GM18507 (cell line): ENCODE measurements at regions not wholly inside any gene's neighbourhood (a gene's known extent, or its start where the extent isn't known, plus 50 kb on each side); places are given as distances from the start of the nearest gene placed in this dataset.
"Not testable (repeated sequence)": the region's sequence is repeated elsewhere in the genome, so short reads cannot be mapped to it uniquely, and the experiment has no call there.

ENCODE experiments used
- DNase-seq: peaks from one replicate; pipeline ENCODE4 v3.0.0; 2011; ENCODE audit warnings: low read depth; ENCODE audit not compliant: insufficient read length; ENCODE audit errors: extremely low spot score
- FAIRE-seq: peaks from 2 replicates; lab custom pipeline; 2011; peaks lifted over from hg19 to GRCh38; lab: Jason Lieb, UNC

DNA sequence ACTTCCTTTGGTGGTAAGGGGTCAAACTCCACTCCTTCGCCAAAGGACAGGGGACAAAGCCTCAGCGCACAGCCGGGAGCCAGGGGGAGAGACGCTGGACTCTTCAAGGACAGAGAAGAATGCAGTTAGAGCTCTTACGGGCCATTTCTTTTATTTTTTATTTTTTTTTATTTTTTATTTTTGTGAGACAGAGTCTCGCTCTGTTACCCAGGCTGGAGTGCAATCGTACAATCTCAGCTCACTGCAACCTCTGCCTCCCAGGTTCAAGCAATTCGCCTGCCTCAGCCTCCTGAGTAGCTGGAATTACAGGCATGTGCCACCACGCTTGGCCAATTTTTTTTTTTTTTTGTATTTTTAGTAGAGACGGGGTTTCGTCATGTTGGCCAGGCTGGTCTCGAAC lies 93.2 kb upstream of the RPH3AL start, which contains the start of gene RFLNB:
RFLNB (minus strand) TSS at position 101 of the 400 bp plus-strand sequence.
- DNase-seq, FAIRE-seq: not testable (repeated sequence)

DNA sequence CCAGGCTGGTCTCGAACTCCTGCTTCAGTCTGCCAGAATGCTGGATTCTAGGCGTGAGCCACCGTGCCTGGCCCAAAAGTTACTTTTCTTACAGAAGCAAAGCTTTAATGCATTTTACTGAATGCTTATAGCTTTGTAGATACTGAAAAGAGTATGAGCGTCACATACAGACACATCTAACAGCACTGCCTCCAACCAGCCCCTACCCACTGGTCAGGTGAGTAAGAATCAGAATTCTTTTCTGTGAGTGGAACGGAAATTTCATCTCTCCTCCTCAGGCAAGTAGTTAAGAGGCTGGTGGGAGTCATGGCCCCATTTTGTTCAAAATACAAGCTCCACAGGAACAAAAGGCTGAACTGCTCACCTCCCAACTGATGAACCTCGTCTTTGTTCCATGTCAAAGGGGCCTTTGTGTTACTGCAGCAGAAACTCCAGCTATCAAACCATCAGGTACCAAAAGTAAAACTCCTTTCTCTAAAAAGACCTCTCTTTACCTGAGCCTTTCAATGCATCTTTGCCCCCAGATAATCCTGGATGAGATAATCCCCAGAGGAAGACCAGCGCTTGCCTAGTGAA lies 92.4 kb upstream of the RPH3AL start:
- DNase-seq = no peak
- FAIRE-seq = no peak

DNA sequence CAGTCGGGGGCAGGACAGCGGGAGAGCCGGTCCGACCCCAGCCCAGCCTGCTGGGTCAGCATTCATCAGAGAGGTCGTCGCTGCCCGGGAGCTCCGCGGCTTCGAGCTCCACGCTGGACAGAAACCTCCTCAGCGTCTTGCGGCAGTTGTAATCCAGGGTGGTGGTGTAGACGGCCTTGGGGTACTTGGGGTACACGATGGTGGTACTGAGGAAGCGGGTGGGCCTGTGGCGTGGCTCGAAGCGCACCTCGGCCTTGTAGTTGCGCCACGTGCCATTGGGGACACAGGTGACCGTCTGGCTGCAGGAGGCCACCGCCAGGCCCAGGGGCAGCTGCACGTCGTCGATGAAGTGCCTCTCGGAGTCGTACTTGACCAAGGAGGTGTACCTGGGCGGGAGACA lies 90.5 kb upstream of the RPH3AL start:
- DNase-seq (no peak), FAIRE-seq (no peak)

DNA sequence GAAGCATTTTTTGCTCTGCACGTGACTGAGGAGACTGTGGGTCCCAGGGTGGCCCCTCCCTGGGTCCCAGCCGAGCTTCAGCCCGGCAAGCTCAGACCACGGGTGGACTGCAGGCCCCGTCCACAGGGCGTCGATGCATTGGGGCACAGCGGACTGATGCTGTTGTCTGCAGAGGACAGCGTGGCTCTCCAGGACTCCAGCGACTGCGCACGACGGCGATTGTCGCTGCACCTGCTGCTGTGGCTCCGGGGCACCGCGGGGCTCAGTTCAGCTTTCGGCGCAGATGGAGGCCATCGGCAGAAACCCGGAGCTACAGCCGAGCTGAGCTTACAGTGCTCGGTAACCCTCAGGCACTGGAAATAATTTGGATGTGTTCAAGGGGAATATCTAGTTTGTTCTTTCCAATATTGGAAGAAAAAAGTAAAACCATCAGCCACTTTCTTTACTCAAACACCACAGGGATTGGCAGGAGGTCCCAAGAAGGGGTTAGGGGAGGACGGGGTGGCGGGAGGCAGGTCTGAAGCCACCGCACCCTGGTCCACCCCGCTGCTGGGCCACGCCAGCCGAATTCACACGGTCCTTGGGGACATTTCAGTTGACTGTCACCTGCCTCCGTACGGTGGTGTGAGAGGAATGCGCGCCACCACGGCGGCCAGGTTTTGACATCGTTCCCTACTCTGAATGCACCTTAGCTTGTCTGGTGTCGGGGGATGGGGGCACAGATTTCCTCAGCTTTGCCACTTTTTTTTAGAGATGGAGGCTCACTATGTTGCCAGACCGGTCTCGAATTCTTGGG lies 88.7 kb upstream of the RPH3AL start:
- FAIRE-seq = no peak
- DNase-seq = no peak

DNA sequence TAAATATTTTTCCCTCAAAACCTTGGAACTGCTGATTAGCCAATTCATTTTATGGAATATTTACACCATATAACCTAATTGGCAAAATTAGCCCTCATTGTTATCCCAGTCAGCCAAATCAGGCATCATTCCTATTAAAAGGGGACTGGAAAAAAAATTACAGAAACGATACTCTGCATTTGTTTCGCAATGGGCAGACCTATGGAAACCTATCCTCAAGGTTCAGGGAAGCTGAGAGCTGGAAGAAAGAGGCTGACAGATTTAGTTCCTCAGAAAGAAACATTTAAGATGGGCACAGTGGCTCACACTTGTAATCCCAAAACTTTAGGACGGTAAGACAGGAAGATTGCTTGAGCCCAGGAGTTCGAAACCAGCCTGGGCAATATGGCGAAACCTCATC lies 85.6 kb upstream of the RPH3AL start:
- FAIRE-seq = no peak
- no peak for DNase-seq

DNA sequence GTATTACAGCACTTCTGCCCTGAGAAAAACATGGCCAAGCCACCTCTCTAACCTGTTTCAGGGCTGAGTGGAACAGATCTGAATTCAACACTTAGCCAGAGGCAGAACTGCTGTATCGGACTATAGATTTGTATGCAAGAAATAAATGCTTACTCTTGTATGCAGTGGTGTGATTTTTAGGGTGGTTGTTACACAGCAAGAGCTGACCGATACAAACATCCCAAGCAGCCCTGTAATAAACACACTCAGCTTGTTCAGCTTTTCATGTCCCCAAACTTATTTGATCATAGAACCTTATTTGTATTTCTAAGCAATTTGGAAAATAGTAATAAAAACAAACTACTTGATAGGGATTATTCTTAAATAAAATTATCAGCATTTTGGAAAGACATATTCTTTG lies 84.9 kb upstream of the RPH3AL start:
- DNase-seq = no peak
- no peak for FAIRE-seq

DNA sequence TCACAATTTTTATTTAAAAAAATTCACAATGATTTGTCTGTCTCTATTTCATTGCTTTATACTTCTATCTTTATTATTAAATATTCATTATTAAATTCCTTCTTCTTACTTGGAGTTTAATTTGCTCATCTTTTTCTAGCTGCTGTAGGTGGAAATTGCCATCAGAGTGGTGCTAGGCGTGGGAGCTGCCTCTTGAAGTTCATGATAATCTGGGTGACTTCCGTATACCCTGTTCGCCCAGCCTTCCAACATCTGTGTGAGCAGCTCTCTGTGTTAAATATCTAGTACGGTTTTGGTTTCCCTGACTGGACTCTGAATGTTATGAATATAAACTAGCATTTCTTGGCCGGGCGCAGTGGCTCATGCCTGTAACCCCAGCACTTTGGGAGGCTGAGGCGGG lies 84.0 kb upstream of the RPH3AL start:
- no peak for FAIRE-seq
- DNase-seq = no peak

DNA sequence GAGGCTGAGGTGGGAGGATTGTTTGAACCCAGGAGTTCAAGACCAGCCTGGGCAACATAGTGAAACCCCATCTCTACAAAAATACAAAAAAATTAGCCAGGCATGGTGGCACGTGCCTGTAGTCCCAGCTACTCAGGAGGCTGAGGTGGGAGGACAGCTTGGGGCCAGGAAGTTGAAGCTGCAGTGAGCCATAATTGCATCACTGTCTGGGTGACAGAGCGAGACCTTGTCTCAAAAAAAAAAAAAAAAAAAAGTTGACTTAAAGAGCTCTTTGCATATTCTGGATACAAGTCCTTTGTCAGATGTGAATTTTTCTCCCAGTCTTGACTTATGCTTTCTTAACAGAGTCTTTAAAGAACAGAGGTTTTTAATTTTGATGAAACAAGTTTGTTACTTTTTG lies 79.9 kb upstream of the RPH3AL start:
- not testable (repeated sequence) for DNase-seq, FAIRE-seq

DNA sequence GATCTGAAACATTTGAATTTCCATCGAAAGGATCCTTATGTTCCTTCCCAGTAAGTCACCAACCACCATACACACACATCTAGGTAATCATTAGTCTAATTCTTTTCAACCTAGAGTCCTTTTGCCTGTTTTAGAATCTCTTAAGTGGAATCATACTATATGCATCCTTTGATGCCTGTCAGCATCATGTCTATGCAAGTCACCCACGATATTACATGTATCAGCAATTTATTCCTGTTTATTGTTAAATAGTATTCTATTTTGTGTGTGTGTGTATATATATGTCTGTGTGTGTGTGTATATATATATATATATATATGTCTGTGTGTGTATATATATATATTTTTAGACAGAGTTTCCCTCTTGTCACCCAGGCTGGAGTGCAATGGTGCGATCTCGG lies 78.9 kb upstream of the RPH3AL start:
- FAIRE-seq (no peak), DNase-seq (no peak)

DNA sequence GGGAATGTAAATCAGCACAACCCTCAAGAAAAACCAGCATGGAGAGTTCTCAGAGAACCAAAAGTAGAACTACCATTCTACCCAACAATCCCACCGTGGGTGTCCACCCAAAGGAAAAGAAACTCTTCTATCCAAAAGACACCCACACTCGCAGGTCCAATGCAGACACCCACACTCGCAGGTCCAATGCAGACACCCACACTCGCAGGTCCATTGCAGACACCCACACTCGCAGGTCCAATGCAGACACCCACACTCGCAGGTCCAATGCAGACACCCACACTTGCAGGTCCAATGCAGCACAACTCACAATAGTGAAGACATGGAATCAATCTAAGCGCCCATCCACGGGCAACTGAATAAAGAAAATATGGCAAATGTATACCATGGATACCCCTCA lies 77.0 kb upstream of the RPH3AL start:
- DNase-seq (no peak), FAIRE-seq (no peak)

DNA sequence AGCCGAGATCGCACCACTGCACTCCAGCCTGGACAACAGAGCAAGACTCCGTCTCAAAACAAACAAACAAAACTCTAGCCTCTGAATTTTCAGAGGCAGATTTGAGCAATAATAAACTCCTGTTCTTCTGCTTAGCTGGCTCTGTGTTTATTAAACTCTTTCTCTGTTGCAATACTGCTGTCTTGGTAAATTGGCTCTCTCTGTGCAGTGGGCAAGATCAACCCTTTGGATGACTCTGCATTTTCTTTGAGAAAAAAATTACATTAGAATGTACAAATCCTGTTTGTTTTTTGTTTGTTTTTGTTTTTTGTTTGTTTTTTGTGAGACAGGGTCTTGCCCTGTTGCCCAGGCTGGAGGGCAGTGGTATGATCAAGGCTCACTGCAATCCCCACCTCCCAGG lies 75.8 kb upstream of the RPH3AL start:
- DNase-seq = no peak
- no peak for FAIRE-seq

DNA sequence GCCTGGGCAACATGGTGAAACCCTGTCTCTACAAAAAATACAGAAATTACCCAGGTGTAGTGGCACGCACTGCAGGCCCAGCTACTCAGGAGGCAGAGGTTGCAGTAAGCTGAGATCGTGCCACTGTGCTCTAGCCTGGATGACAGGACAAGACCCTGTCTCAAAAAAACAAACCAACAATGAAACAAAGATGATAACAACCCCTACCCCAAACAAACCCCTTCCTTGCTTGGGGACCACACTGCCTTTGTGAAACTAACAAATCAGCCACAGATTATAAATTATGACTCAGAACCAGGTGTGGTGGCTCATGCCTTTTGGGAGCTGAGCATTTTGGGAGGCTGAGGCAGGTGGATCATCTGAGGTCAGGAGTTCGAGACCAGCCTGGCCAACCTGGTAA lies 75.3 kb upstream of the RPH3AL start:
- DNase-seq (no peak), FAIRE-seq (no peak)

DNA sequence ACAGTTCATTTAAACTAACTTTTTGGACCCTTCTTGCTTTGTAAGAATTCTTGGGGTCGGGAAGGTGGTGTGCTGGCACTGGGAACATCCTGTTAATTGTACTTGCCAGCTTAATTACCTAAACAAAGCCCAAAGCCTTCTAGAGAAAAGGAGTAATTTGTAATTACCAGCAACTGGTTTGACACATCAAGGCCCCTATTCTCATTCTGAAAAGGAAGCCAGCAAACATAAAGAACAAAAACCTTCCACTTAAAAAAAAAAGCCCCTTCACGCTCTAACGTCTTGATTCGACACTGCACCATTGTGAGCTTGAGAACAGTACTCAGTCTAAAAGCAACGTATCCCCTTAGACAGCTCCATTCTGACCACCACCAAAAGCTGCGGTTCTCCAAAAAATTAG lies 74.7 kb upstream of the RPH3AL start:
- no peak for FAIRE-seq
- no peak for DNase-seq

DNA sequence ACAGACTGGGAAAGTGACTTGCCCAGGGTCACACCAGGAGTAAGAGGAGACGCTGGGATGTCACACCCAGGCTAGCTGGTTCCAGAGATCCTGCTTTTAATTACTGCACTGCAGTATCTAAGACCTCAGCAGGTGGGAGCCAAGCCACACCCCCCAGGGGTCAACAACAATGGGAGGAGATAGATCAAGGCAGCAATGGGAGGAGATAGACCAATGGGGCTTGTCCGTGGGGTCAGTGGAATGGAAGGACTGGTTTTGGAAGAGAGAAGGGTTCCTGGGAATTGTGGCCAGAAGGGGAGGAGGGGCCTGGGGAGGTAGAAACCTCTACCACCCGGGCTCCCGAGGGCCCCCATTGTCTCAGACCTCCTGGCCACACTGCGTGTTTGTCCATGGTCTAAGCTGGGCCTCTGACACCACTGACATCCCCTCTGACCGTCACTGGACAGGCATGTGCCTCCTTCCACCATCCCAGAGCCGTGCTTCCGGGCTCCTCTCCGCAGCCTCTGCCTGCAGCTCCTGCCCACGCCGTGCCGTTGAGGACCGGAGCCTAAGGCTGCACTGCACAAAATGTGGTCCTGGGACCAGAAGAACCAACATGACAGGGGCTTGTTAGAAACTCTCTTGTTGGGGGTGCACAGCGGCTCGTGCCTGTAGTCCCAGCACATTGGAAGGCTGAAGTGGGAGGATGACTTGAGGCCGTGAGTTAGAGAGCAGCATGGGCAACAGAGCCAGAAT lies 69.8 kb upstream of the RPH3AL start:
- DNase-seq = no peak
- FAIRE-seq = no peak

DNA sequence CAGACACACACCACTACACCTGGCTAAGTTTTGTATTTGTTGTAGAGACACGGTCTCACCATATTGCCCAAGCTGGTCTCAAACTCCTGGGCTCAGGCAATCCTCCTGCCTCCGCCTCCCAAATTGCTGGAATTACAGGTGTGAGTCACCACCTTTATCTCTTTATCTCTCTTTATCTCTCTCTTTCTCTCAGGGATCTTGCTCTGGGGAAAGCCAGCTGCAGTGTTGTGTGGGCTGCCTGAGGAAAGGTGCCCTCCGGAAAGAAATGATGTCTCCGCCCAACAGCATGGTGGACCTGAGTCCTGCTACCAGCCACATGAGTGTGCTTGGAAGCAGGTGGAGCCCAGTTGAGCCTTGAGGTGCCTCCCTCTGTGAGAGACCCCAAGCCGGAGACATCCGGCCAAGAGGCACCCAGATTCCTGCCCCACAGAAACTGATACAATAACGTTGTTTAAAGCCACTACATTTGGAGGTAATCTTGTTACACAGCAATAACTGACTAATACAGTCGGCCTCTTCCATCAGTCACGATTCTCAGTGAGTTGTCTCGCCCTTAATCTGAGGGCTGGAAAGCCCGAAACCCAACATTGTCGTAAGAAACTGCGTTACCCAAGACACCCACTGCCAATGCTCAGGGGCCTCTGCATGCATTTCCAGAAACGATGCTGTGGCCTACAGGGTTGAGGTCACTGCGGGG lies 68.0 kb upstream of the RPH3AL start:
- DNase-seq = no peak
- FAIRE-seq = no peak

DNA sequence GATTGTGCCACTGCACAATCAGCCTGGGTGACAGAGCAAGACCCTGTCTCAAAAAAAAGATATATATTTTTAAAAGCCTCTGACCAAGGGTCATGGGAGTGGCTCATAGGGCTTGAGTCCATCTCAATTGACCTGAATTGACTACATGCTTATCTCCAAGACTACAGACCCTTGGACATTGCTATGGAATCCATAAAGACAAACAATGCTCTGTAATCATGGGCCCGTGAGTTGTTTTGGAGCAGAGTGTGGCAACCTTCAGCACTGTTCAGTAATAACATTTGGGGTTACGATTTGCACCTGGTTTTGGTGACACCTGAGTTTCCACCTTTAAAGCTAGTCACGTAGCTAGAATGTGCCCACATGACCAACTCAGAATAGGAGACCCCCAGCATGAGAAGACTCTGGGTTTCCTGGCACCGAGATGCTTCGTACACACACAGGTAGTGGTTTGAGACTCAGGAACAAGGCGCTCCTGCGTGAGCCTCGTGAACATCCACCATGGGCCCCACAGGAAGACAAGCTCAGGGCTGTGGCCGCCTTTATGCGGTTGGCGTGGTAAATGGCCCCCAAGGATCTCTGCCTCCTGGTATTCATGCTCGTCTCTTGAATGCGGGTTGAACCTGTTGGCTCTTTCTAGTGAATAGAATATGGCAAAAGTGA lies 66.6 kb upstream of the RPH3AL start:
- DNase-seq (no peak), FAIRE-seq (no peak)

DNA sequence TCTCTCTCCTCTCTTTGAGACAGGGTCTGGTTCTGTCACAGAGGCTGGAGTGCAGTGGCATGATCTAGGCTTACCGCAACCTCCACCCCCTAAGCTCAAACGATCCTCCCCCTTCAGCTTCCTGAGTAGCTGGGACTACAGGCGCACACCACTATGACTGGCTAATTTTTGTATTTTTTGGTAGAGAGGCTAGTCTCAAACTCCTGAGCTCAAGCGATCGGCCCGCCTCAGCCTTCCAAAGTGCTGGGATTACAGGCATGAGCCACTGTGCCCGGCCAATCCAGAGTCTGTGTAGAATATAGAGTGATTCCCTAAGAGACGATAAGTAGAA lies 65.8 kb upstream of the RPH3AL start:
- DNase-seq (no peak), FAIRE-seq (no peak)

DNA sequence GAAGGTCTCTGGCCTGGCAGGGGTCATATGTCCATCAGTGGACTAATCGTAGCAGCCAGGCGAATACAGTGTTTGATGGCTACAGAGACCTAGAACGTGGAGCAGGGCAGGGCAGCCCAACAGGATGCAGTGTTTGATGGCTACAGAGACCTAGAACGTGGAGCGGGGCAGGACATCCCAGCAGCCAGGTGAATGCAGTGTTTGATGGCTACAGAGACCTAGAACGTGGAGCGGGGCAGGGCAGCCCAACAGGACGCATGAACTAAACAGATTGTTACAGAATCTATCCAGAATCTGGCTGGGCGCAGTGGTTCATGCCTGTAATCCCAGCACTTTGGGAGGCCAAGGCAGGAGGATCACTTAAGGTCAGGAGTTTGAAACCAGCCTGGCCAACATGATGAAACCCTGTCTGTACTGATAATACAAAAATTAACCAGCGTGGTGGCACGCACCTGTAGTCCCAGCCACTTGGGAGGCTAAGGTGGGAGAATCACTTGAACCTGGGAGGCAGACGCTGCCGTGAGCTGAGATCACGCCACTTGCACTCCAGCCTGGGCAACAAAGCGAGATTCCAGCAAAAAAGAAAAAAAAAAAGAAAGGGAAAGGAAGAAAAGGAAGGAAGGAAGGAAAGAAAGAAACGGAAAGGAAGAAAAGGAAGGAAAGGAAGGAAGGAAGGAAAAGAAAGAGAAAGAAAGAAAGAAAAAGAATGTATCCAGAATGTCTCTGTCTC lies 65.2 kb upstream of the RPH3AL start:
- DNase-seq (no peak), FAIRE-seq (peak; percentile 58)
